H4 (cell line): ENCODE measurements at regions not wholly inside any gene's neighbourhood (a gene's known extent, or its start where the extent isn't known, plus 50 kb on each side); places are given as distances from the start of the nearest gene placed in this dataset.

Experiments
- DNase-seq: peaks from one replicate; pipeline ENCODE4 v3.0.0-alpha.2; 2015; ENCODE audit warnings: low spot score

GRCh38 chr5:147963948-147964693 is 57.8 kb upstream of the C5orf46 start:
- no peak for DNase-seq

- no peak for DNase-seq
Observed at GRCh38 chr5:147963436-147963835, 57.1 kb upstream of the C5orf46 start.

GRCh38 chr5:147961208-147961749 is 54.9 kb upstream of the C5orf46 start:
- no peak for DNase-seq

GRCh38 chr5:147957901-147958300 is 51.6 kb upstream of the C5orf46 start:
- no peak for DNase-seq

- no peak for DNase-seq
Observed at GRCh38 chr5:147956842-147957223, 50.5 kb upstream of the C5orf46 start.

- DNase-seq, result no peak
Observed at GRCh38 chr5:147956064-147956841, 49.9 kb upstream of the C5orf46 start.
